CD8-positive, alpha-beta memory T cell (primary cell): ENCODE measurements at regions not wholly inside any gene's neighbourhood (a gene's known extent, or its start where the extent isn't known, plus 50 kb on each side); places are given as distances from the start of the nearest gene placed in this dataset.
"Not testable (repeated sequence)": the region's sequence is repeated elsewhere in the genome, so short reads cannot be mapped to it uniquely, and the experiment has no call there.

ENCODE experiments used
- CTCF ChIA-PET: fragments of 350-600 bp; sonication (Branson Sonifier 250); formaldehyde crosslinking; loops from one replicate; lab custom pipeline; 2021; ENCODE audit warnings: antibody characterized with exemption; lab: Charles Lee
- POLR2A ChIA-PET: fragments of 350-600 bp; sonication (Branson Sonifier 250); formaldehyde crosslinking; loops from one replicate; lab custom pipeline; 2021; ENCODE audit warnings: antibody characterized with exemption; lab: Charles Lee
- DNase-seq, 5 donors: peaks; one replicate each; pipeline versions ENCODE4 v3.0.0 to v3.0.0-alpha.2; 2020 to 2022; ENCODE audit warnings: mixed read lengths in 1 of 5
- H3K27ac ChIP-seq: one replicate; pipeline ENCODE4 v1.7.0; 2013; ENCODE audit warnings: low read depth, mild to moderate bottlenecking, low read length, moderate library complexity
- H3K27me3 ChIP-seq: 2 replicates; pipeline ENCODE4 v1.7.0; 2013; ENCODE audit warnings: low read length, mild to moderate bottlenecking; ENCODE audit not compliant: insufficient read depth, poor library complexity, severe bottlenecking
- H3K36me3 ChIP-seq: 2 replicates; pipeline ENCODE4 v1.7.0; 2013; ENCODE audit warnings: mild to moderate bottlenecking, low read length, moderate library complexity; ENCODE audit not compliant: insufficient read depth
- H3K4me1 ChIP-seq: 2 replicates; pipeline ENCODE4 v1.7.0; 2013; ENCODE audit warnings: mild to moderate bottlenecking, low read length, moderate library complexity; ENCODE audit not compliant: insufficient read depth
- H3K4me3 ChIP-seq: 2 replicates; pipeline ENCODE4 v1.7.0; 2013; ENCODE audit warnings: mild to moderate bottlenecking, low read length
- H3K9me3 ChIP-seq: 2 replicates; pipeline ENCODE4 v1.7.0; 2013; ENCODE audit warnings: mild to moderate bottlenecking, low read length
- H3K27ac Mint-ChIP-seq, 8 donors: one replicate each; pipeline ENCODE4 v1.8.0; 2020 to 2021; ENCODE audit warnings: mixed read lengths in 8 of 8, mild to moderate bottlenecking in 6 of 8, inconsistent platforms in 3 of 8, moderate library complexity in 3 of 8
- H3K27me3 Mint-ChIP-seq, 2 donors: one replicate each; pipeline ENCODE4 v1.8.0; 2020 to 2021; ENCODE audit warnings: mixed read lengths in 2 of 2, mild to moderate bottlenecking in 1 of 2, moderate library complexity in 1 of 2
- H3K36me3 Mint-ChIP-seq, 3 donors: one replicate each; pipeline ENCODE4 v1.8.0; 2020 to 2021; ENCODE audit warnings: mixed read lengths in 3 of 3, inconsistent platforms in 1 of 3, mild to moderate bottlenecking in 1 of 3
- H3K4me1 Mint-ChIP-seq, 3 donors: one replicate each; pipeline ENCODE4 v1.8.0; 2020 to 2021; ENCODE audit warnings: mixed read lengths in 3 of 3, inconsistent platforms in 1 of 3, mild to moderate bottlenecking in 1 of 3
- H3K4me3 Mint-ChIP-seq, 7 donors: one replicate each; pipeline ENCODE4 v1.8.0; 2020 to 2021; ENCODE audit warnings: mixed read lengths in 7 of 7, mild to moderate bottlenecking in 6 of 7, moderate library complexity in 4 of 7, inconsistent platforms in 2 of 7
- H3K9me3 Mint-ChIP-seq, 5 donors: one replicate each; pipeline ENCODE4 v1.8.0; 2020 to 2022; ENCODE audit warnings: mixed read lengths in 5 of 5, mild to moderate bottlenecking in 3 of 5, moderate library complexity in 2 of 5, inconsistent platforms in 1 of 5

DNA sequence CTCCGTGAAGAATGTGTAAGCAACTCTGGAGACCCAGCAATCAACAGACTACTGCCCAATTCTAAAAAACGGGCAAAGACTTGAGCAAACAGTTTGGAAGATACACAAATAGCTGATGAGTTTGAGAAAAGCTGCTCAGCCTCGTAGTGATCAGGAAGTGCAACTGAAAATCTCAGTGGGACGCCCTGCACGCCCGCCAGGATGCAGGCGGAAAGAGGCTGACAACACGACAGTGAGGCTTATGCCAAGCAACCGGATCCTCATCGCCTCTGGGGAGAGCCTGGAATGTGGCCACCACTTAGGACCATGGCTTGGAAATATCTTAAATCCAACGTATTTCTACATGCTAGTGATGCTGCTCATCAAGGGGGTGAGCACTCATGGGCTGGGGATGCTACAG, 116.2 kb upstream of the FAM20C start:
- H3K36me3 ChIP-seq, H3K27ac Mint-ChIP-seq, H3K9me3 Mint-ChIP-seq, H3K4me3 Mint-ChIP-seq, H3K36me3 Mint-ChIP-seq, CTCF ChIA-PET, POLR2A ChIA-PET, H3K4me1 ChIP-seq, H3K27me3 Mint-ChIP-seq, H3K27ac ChIP-seq, H3K4me1 Mint-ChIP-seq, H3K9me3 ChIP-seq, H3K27me3 ChIP-seq, H3K4me3 ChIP-seq, DNase-seq: not testable (repeated sequence)

DNA sequence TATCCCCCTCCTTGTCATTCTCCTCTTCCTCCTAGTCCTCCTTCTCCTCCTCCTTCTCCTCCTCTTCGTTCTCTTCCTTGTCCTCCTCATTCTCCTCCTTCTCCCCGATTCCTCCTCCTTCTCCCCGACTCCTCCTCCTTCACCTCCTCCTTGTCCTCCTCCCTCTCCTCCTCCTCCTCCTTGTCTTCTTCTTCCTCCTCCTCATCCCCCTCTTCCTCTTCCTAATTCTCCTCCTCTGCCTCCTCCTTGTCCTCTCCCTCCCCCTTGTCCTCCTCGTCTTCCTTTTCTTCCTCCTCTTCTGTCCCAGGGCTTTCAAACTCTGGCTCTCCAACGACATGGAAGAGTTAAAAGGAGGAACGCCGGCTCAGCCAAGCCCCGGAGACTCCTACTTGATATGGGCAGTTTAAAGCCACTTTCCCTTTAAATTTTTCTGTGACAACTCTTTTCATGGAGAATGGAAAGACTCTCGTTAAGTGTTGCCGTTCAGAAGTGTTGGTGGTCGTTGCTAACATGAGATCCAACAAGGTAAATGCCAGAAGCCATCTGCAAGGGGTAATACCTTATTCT, 115.5 kb upstream of the FAM20C start:
- H3K27ac ChIP-seq, H3K27me3 ChIP-seq, H3K4me1 ChIP-seq, H3K27ac Mint-ChIP-seq, H3K27me3 Mint-ChIP-seq, H3K9me3 ChIP-seq, H3K36me3 Mint-ChIP-seq, H3K4me1 Mint-ChIP-seq, H3K9me3 Mint-ChIP-seq, H3K4me3 ChIP-seq, POLR2A ChIA-PET, CTCF ChIA-PET, H3K4me3 Mint-ChIP-seq, DNase-seq, H3K36me3 ChIP-seq: not testable (repeated sequence)

DNA sequence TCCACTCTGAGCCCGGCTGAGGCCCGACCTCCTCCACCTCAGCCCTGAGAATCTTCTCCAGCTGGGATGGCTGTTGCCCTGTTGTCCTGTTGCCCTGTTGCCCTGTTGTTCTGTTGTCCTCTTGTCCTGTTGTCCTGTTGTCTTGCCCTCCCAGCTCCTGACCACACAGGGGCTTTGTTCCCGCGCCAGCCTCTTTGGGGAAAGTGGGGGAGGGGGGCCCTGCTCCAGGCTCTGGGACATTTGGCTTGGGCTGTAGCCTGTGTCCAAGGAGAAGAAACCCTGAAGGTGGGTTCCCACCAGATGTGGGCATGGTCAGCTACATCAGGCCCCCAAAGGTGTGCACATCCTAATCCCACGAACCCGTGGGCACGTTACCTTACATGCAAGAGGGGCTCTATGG, 113.5 kb upstream of the FAM20C start:
- H3K4me3 Mint-ChIP-seq: not testable (repeated sequence)

DNA sequence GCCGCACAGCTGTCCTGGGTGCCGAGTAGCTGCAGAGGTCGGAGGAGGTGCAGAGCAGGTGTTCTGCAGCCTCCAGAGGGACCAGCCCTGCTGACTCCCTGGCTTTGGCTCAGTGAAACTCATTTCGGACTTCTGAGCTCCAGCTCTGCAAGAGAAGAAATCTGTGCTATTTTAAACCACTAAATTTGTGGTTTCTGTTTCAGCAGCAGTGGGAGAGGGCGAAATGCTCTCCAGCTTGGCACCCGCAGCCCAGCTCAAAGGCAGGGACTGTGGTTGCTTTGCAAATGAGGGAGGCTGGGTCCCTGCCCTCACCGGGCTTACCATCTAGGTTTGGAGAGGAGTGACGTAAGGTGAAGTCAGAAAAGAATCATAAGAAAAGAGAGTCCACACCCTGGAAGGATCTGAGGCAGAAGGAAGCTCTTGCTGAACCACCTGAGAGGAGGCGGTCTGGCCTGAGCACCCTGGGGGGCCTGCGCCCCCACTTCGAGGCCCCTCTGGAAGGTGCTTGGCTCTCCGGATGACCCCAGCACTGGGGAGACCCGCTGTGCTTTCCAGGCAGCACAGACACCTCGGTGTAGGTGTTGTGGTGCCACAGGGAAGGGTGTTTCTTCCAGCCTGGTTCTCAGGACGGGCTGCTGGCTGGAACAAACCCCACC, 112.8 kb upstream of the FAM20C start:
- H3K27ac ChIP-seq, H3K4me1 ChIP-seq, H3K4me1 Mint-ChIP-seq, H3K9me3 ChIP-seq, H3K27ac Mint-ChIP-seq, H3K27me3 ChIP-seq, POLR2A ChIA-PET, CTCF ChIA-PET, DNase-seq, H3K36me3 ChIP-seq, H3K27me3 Mint-ChIP-seq, H3K4me3 ChIP-seq, H3K4me3 Mint-ChIP-seq, H3K9me3 Mint-ChIP-seq, H3K36me3 Mint-ChIP-seq: not testable (repeated sequence)

More for the DNA sequence above, 113.5 kb upstream of the FAM20C start:
- CTCF ChIA-PET, H3K4me3 ChIP-seq, POLR2A ChIA-PET, H3K27ac ChIP-seq, H3K27ac Mint-ChIP-seq, DNase-seq, H3K27me3 ChIP-seq, H3K9me3 Mint-ChIP-seq, H3K4me1 Mint-ChIP-seq, H3K27me3 Mint-ChIP-seq, H3K36me3 ChIP-seq, H3K9me3 ChIP-seq, H3K4me1 ChIP-seq, H3K36me3 Mint-ChIP-seq: not testable (repeated sequence)

DNA sequence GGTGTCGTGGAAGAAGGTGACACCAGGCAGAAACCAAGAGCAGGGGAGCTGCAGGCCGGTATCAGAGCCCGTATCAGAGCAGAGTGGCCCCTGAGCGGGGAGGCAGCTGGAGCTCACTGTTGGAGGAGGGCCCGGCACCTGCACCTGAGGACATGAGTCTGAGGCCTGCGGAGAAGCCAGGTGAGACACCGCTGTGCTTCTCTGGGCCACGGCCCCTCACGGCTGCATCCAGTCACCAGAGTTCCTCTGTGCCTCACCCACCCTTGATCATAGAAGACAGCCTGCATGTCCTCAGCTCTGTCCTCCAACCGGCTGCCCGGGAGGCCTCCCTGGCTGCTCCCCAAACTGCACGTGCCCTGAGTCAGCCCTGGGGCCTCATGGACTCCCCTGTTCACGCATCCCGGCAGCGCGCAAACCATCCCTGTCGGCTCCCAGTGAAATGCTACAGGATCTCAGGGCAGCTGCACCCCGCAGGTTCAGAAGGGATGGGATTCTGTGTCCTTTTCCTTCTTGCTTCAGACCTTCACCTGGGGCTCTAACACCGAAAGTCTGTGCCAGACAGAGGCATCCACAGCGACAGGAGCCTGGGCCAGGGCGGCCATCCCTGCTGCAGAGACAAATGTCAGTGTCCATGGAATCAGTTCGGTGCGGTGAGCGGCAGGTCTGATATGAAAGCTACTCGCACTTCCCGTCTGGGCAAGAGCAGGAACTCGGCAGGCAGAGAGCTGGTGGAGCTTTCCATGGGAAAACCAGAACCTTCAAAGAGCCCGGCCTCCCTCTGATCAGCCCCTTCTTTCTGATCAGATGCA, 111.9 kb upstream of the FAM20C start:
- Histone ChIP-seq H3K4me1 (no peaks in the 10 kb centered on the region), H3K9me3 (no peaks in the 10 kb centered on the region), H3K27me3 (no peaks in the 10 kb centered on the region), H3K4me3 (no peak overlapping the region), H3K27ac (no peak overlapping the region), H3K36me3 (no peaks in the 10 kb centered on the region)
- Mint-ChIP-seq H3K4me3 (no peak overlapping the region), H3K4me1 (no peaks in the 10 kb centered on the region), H3K27me3 (peaks cover 5 to 6% of the 10 kb centered on the region in 2 donors), H3K36me3 (no peaks in the 10 kb centered on the region), H3K27ac (no peak overlapping the region), H3K9me3 (no peaks in the 10 kb centered on the region)
- ChIA-PET CTCF (no interaction called here), POLR2A (no interaction called here)
- DNase-seq: peak in 1 of 5 donors; percentile 41

DNA sequence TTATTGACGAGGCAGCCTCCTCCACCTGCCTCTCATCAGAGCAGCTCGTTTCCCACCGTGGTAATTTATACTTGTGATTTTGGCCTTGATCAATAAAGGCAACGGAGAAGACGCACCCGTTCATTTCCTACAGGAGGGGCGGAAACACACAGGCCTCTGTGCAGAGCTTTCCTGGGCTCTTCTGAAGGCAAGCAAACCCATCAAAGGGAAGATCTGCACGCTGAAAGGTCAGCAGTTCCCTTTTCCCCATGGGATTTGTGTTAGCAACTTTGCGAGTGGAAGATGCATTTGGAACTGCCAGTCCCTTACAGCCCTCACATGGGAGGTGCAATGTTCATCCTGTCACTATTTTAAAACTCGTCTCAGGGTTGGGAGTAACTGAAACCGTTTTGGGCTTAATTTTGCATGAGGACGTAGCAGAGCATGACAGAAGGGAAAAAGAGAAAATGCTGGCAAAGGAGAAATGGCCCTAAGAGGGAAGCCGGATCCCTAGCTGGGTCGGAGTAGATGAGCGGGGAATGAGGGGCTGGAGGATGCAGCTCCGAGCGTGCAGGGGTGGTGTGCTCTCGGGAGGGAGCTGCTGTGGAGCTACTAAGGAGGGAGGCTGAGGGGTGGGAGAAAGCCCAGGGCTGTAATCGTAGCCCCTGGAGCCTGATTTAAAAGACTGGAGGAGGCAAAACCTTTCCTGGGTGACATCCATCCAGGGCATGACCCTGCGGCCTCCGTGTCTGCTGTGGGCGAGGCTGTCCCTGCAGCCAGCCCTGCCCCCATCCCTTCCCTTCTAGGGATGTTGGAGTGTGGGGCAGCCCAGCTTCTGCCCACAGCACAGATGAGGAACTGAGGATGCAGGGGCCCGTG, 111.1 kb upstream of the FAM20C start:
- Histone ChIP-seq H3K36me3 (no peaks in the 10 kb centered on the region), H3K4me1 (no peaks in the 10 kb centered on the region), H3K4me3 (no peak overlapping the region), H3K27me3 (no peaks in the 10 kb centered on the region), H3K9me3 (no peaks in the 10 kb centered on the region), H3K27ac (no peak overlapping the region)
- Mint-ChIP-seq H3K9me3 (no peaks in the 10 kb centered on the region), H3K4me3 (no peak overlapping the region), H3K27ac (no peak overlapping the region), H3K36me3 (no peaks in the 10 kb centered on the region), H3K4me1 (no peaks in the 10 kb centered on the region), H3K27me3 (peaks cover 5 to 6% of the 10 kb centered on the region in 2 donors)
- no peak for DNase-seq
- CTCF ChIA-PET: no interaction called here
- POLR2A ChIA-PET: no interaction called here

DNA sequence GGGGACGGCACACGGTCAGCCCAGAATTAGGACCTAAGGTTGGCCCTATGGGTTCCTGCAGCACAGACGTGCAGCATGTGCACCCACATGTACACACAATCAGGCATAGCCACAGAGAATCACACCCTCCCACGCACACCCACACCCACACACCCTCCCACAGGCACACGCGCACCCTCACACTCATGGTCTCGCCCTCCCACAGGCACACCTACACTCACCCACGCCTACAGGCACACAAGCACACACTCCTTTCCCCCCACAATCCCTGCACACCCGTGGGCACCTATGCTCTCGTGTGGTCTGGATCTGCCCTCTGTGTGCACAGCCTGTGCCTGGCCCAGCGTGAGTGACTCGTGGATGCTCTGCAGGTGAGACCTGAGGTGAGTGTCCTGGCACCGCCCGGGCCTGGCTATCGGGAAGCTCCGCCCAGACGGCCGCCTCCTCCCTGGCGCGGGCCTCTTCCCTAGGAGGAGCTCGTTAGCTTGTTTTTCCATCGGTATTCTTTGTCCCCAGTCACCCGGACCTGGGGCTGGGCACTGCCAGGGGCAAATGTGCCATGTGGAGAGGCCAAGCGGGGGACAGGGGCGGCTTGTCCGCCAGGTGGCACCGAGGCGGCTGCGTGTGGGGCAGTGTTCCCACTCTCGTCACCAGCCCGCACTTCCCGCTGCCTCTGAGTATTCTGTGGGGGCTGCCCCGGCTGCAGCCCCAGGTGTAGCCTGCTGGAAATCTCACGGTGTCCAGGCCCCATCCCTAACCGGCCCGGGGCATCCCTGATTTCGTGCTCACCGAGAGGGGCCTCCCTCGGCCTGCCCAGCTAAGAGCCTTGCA, 110.2 kb upstream of the FAM20C start:
- Histone ChIP-seq H3K27me3 (no peaks in the 10 kb centered on the region), H3K36me3 (no peaks in the 10 kb centered on the region), H3K4me3 (no peak overlapping the region), H3K4me1 (no peaks in the 10 kb centered on the region), H3K27ac (no peak overlapping the region), H3K9me3 (no peaks in the 10 kb centered on the region)
- H3K27ac Mint-ChIP-seq: no peak overlapping the region
- no peak for DNase-seq
- H3K4me1 Mint-ChIP-seq: no peaks in the 10 kb centered on the region
- peaks cover 6 to 8% of the 10 kb centered on the region in 2 donors for H3K27me3 Mint-ChIP-seq
- ChIA-PET CTCF (no interaction called here), POLR2A (no interaction called here)
- no peak overlapping the region for H3K4me3 Mint-ChIP-seq
- no peaks in the 10 kb centered on the region for H3K36me3 Mint-ChIP-seq
- H3K9me3 Mint-ChIP-seq: no peaks in the 10 kb centered on the region
